ENCODE measurements at regions not wholly inside any gene's neighbourhood (a gene's known extent, or its start where the extent isn't known, plus 50 kb on each side); places are given as distances from the start of the nearest gene placed in this dataset.

- no peak for TF ChIP-seq CTCF (IDR thresholded peaks at IDR 0.05)
- TF ChIP-seq POLR2AphosphoS5 (IDR thresholded peaks at IDR 0.05): no peak
Measured at GRCh38 chr13:18233783-18234299, 947.8 kb downstream of the TUBA3C start.

All from breast epithelium (tissue), 3 donors.